CD14-positive monocyte (primary cell): ENCODE measurements at regions not wholly inside any gene's neighbourhood (a gene's known extent, or its start where the extent isn't known, plus 50 kb on each side); places are given as distances from the start of the nearest gene placed in this dataset.

Source experiments
- DNase-seq, 3 donors: peaks; one replicate each; pipeline ENCODE4 v3.0.0-alpha.2; 2011 to 2022
- H2AFZ ChIP-seq: 2 replicates; pipeline ENCODE4 v1.6.0; 2012; ENCODE audit warnings: mild to moderate bottlenecking, low read depth, low read length, inconsistent platforms; ENCODE audit not compliant: insufficient read depth, poor library complexity, severe bottlenecking
- H3K27ac ChIP-seq, 2 donors: 1 replicate in 1 of 2; 2 replicates in 1 of 2; pipeline ENCODE4 v1.5.1; 2012 to 2013; ENCODE audit warnings: low read length in 2 of 2, control low read depth in 1 of 2, inconsistent platforms in 1 of 2, low read depth in 1 of 2, mild to moderate bottlenecking in 1 of 2
- H3K27me3 ChIP-seq, 2 donors: one replicate each; pipeline versions ENCODE4 v1.6.0 to v1.6.1; 2011 to 2013; ENCODE audit warnings: low read length in 2 of 2; ENCODE audit not compliant: control insufficient read depth in 2 of 2, insufficient read depth in 2 of 2
- H3K36me3 ChIP-seq, 2 donors: replicated peaks in 1 of 2; 1 replicate in 1 of 2; 2 replicates in 1 of 2; pipeline versions ENCODE4 v1.5.1 to v1.6.1; 2012 to 2013; ENCODE audit warnings: low read length in 2 of 2, control low read depth in 1 of 2, inconsistent platforms in 1 of 2, mild to moderate bottlenecking in 1 of 2; ENCODE audit not compliant: insufficient read depth in 2 of 2, control insufficient read depth in 1 of 2
- H3K4me1 ChIP-seq, 2 donors: 1 replicate in 1 of 2; 2 replicates in 1 of 2; pipeline versions ENCODE4 v1.5.1 to v1.6.1; 2012 to 2013; ENCODE audit warnings: low read length in 2 of 2, control low read depth in 1 of 2, inconsistent platforms in 1 of 2, mild to moderate bottlenecking in 1 of 2, moderate library complexity in 1 of 2; ENCODE audit not compliant: insufficient read depth in 2 of 2, control insufficient read depth in 1 of 2
- H3K4me2 ChIP-seq: replicated peaks from 2 replicates; pipeline ENCODE3; 2012; ENCODE audit warnings: low read length, moderate library complexity, mild to moderate bottlenecking; ENCODE audit not compliant: poor library complexity, severe bottlenecking; ENCODE audit errors: extremely low read depth
- H3K4me3 ChIP-seq, 3 experiments: fragments of 200-600 bp in 1 of 3; sonication (generic) in 1 of 3; replicated peaks in 1 of 3; 1 replicate in 2 of 3; 2 replicates in 1 of 3; pipeline ENCODE4 v1.5.1; 2011 to 2013; ENCODE audit warnings: low read length in 3 of 3, mild to moderate bottlenecking in 3 of 3, control low read depth in 2 of 3, low read depth in 2 of 3, inconsistent platforms in 1 of 3, moderate library complexity in 1 of 3
- H3K79me2 ChIP-seq: 2 replicates; pipeline ENCODE4 v1.6.0; 2012; ENCODE audit warnings: mild to moderate bottlenecking, control low read depth, inconsistent platforms, low read length, moderate library complexity; ENCODE audit not compliant: insufficient read depth
- H3K9ac ChIP-seq: 2 replicates; pipeline ENCODE4 v1.6.0; 2017; ENCODE audit warnings: low read length, mild to moderate bottlenecking; ENCODE audit not compliant: insufficient read depth, poor library complexity, severe bottlenecking
- H3K9me3 ChIP-seq, 2 donors: replicated peaks in 1 of 2; 1 replicate in 1 of 2; 2 replicates in 1 of 2; pipeline versions ENCODE4 v1.5.1 to v1.6.1; 2012 to 2013; ENCODE audit warnings: low read length in 2 of 2, control low read depth in 1 of 2; ENCODE audit not compliant: control insufficient read depth in 1 of 2, insufficient read depth in 1 of 2
- H4K20me1 ChIP-seq: 2 replicates; pipeline ENCODE4 v1.6.0; 2012; ENCODE audit warnings: mild to moderate bottlenecking, low read length, control low read depth, moderate library complexity; ENCODE audit not compliant: insufficient read depth
- H3K27ac Mint-ChIP-seq, 7 donors: one replicate each; pipeline ENCODE4 v1.8.0; 2020; ENCODE audit warnings: mild to moderate bottlenecking in 7 of 7, mixed read lengths in 7 of 7, moderate library complexity in 6 of 7, inconsistent platforms in 2 of 7
- H3K27me3 Mint-ChIP-seq, 3 donors: one replicate each; pipeline ENCODE4 v1.8.0; 2021 to 2022; ENCODE audit warnings: low read depth in 3 of 3, mild to moderate bottlenecking in 3 of 3, mixed read lengths in 3 of 3, moderate library complexity in 3 of 3, inconsistent platforms in 1 of 3
- H3K36me3 Mint-ChIP-seq, 2 donors: one replicate each; pipeline ENCODE4 v1.8.0; 2020; ENCODE audit warnings: mixed read lengths in 2 of 2, inconsistent platforms in 1 of 2, mild to moderate bottlenecking in 1 of 2
- H3K4me1 Mint-ChIP-seq: one replicate; pipeline ENCODE4 v1.8.0; 2020; ENCODE audit warnings: mild to moderate bottlenecking, mixed read lengths
- H3K4me3 Mint-ChIP-seq, 2 donors: one replicate each; pipeline ENCODE4 v1.8.0; 2020; ENCODE audit warnings: mild to moderate bottlenecking in 2 of 2, mixed read lengths in 2 of 2, moderate library complexity in 1 of 2
- H3K9me3 Mint-ChIP-seq, 7 donors: one replicate each; pipeline ENCODE4 v1.8.0; 2020 to 2022; ENCODE audit warnings: mixed read lengths in 7 of 7, mild to moderate bottlenecking in 6 of 7, moderate library complexity in 6 of 7, inconsistent platforms in 2 of 7
- CTCF ChIP-seq: fragments of 200-600 bp; IDR thresholded peaks from one replicate; pipeline ENCODE4 v1.8.0; 2022; ENCODE audit warnings: antibody characterized with exemption, mild to moderate bottlenecking
- WGBS: methylation state at CpG from one replicate; pipeline ENCODE4 v1.1.5; 2013; ENCODE audit warnings: missing lambda C conversion rate; ENCODE audit not compliant: insufficient coverage; 5-methylcytosine and 5-hydroxymethylcytosine counted together
- intact Hi-C, 2 donors: fragments of 100-400 bp; cut with micrococcal nuclease; formaldehyde crosslinking; loops; one replicate each; pipeline versions ENCODE4 v1.15.0 to v1.15.1; 2023

GRCh38 chr1:94616506-94616905 is 74.9 kb upstream of the F3 start:
- intact Hi-C loops, result no loop called here
- no peak overlapping the region for H3K4me3 ChIP-seq
- no peaks in the 10 kb centered on the region for H4K20me1 ChIP-seq
- peaks cover 34% of the 10 kb centered on the region for H3K4me1 Mint-ChIP-seq
- 85% methylated on average over 2 of the region's 2 CpGs for WGBS
- no peak for TF ChIP-seq CTCF
- no peak overlapping the region for H2AFZ ChIP-seq
- no peak overlapping the region for H3K4me2 ChIP-seq
- peaks cover 0 to 1% of the 10 kb centered on the region in 2 donors for H3K36me3 Mint-ChIP-seq
- H3K27ac Mint-ChIP-seq, result no peak overlapping the region
- no peaks in the 10 kb centered on the region for H3K36me3 ChIP-seq
- no peak for DNase-seq
- no peaks in the 10 kb centered on the region for H3K27me3 Mint-ChIP-seq
- no peak overlapping the region for H3K9ac ChIP-seq
- H3K79me2 ChIP-seq, result no peaks in the 10 kb centered on the region
- no peaks in the 10 kb centered on the region for H3K27me3 ChIP-seq
- peaks cover 8 to 14% (median 10%) of the 10 kb centered on the region in 7 donors for H3K9me3 Mint-ChIP-seq
- no peak overlapping the region for H3K4me3 Mint-ChIP-seq
- peaks cover 27 to 38% of the 10 kb centered on the region in 2 donors for H3K4me1 ChIP-seq
- no peak overlapping the region for H3K27ac ChIP-seq
- peaks cover 0 to 8% of the 10 kb centered on the region in 2 donors for H3K9me3 ChIP-seq

GRCh38 chr1:94614996-94615395 is 73.4 kb upstream of the F3 start:
- Mint-ChIP-seq H3K4me3 (no peak overlapping the region), H3K27ac (peak overlapping the region; percentile 60 to 89 (median 80)), H3K27me3 (peaks cover 0 to under 1% (median 0%) of the 10 kb centered on the region in 3 donors), H3K4me1 (peaks cover 38% of the 10 kb centered on the region), H3K9me3 (peaks cover 8 to 14% (median 10%) of the 10 kb centered on the region in 7 donors), H3K36me3 (peaks cover 0 to 1% of the 10 kb centered on the region in 2 donors)
- WGBS, result no CpG with 5 or more reads among the region's 4 CpGs
- intact Hi-C loops, result loop anchor here in 1 of 2 donors (5.0 kb wide), 1 partner anchor 107 kb away; no protein-coding TSS in a partner anchor
- Histone ChIP-seq H3K4me3 (peak overlapping the region in 1 of 3 experiments; percentile 10), H3K9me3 (peaks cover 0 to 8% of the 10 kb centered on the region in 2 donors), H3K4me2 (peak overlapping the region; percentile 27), H3K79me2 (no peaks in the 10 kb centered on the region), H3K27ac (peak overlapping the region; percentile 9 to 30), H3K36me3 (no peaks in the 10 kb centered on the region), H2AFZ (no peak overlapping the region), H3K9ac (no peak overlapping the region), H3K4me1 (peaks cover 31 to 43% of the 10 kb centered on the region in 2 donors), H4K20me1 (no peaks in the 10 kb centered on the region), H3K27me3 (no peaks in the 10 kb centered on the region)
- DNase-seq, result peak; percentile 50 to 88 (median 71)
- no peak for TF ChIP-seq CTCF
